HFFc6 (cell line): ENCODE measurements at regions not wholly inside any gene's neighbourhood (a gene's known extent, or its start where the extent isn't known, plus 50 kb on each side); places are given as distances from the start of the nearest gene placed in this dataset.

Source experiments
- DNase-seq: peaks from one replicate; pipeline ENCODE4 v3.0.0-alpha.2; 2018
- H3K27ac Mint-ChIP-seq: 2 replicates; pipeline ENCODE4 v1.8.0; 2020; ENCODE audit warnings: mild to moderate bottlenecking, mixed read lengths
- H3K27me3 Mint-ChIP-seq: 2 replicates; pipeline ENCODE4 v1.8.0; 2021; ENCODE audit warnings: mild to moderate bottlenecking, moderate library complexity, mixed read lengths; ENCODE audit not compliant: insufficient read depth
- H3K36me3 Mint-ChIP-seq: 2 replicates; pipeline ENCODE4 v1.8.0; 2021; ENCODE audit warnings: low read depth, mixed read lengths
- H3K4me1 Mint-ChIP-seq: 2 replicates; pipeline ENCODE4 v1.8.0; 2020; ENCODE audit warnings: low read depth, mixed read lengths
- H3K4me3 Mint-ChIP-seq: 2 replicates; pipeline ENCODE4 v1.8.0; 2020; ENCODE audit warnings: mild to moderate bottlenecking, moderate library complexity, mixed read lengths
- H3K9me3 Mint-ChIP-seq: 2 replicates; pipeline ENCODE4 v1.8.0; 2020; ENCODE audit warnings: mild to moderate bottlenecking, mixed read lengths
- TF ChIP-seq, protein P1 (sequence below): fragments of 200-600 bp; sonication (generic); IDR thresholded peaks from 2 replicates; pipeline ENCODE4 v1.5.0; 2021; ENCODE audit warnings: antibody characterized with exemption, mild to moderate bottlenecking

DNA sequence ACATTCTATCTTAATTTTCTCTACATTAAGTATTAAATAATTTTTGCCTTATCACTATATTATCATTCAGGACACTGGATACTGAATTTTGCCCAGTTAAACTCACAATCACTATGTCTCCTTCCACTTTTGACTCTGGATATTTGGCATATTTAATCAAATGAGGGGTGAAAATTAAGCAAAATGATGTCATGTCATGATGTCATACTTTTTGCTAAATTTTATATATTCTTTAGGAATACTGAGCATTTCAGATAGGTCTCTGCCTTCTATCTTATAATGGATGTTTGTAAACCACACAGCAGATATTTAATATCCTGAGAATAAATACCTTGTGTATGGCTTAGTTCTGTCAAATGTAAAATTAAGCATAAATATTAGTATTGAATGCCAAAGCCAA is 79.5 kb upstream of the HIVEP3 start:
- H3K4me3 Mint-ChIP-seq = no peak overlapping the region
- peaks cover 9% of the 10 kb centered on the region for H3K9me3 Mint-ChIP-seq
- no peak for DNase-seq
- peaks cover 8% of the 10 kb centered on the region; the same call in 1 of the 2 replicates for H3K36me3 Mint-ChIP-seq
- H3K27me3 Mint-ChIP-seq = no peaks in the 10 kb centered on the region
- TF ChIP-seq, protein P1, sequence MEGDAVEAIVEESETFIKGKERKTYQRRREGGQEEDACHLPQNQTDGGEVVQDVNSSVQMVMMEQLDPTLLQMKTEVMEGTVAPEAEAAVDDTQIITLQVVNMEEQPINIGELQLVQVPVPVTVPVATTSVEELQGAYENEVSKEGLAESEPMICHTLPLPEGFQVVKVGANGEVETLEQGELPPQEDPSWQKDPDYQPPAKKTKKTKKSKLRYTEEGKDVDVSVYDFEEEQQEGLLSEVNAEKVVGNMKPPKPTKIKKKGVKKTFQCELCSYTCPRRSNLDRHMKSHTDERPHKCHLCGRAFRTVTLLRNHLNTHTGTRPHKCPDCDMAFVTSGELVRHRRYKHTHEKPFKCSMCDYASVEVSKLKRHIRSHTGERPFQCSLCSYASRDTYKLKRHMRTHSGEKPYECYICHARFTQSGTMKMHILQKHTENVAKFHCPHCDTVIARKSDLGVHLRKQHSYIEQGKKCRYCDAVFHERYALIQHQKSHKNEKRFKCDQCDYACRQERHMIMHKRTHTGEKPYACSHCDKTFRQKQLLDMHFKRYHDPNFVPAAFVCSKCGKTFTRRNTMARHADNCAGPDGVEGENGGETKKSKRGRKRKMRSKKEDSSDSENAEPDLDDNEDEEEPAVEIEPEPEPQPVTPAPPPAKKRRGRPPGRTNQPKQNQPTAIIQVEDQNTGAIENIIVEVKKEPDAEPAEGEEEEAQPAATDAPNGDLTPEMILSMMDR = no peak
- H3K27ac Mint-ChIP-seq = no peak overlapping the region
- H3K4me1 Mint-ChIP-seq = peaks cover 17% of the 10 kb centered on the region

DNA sequence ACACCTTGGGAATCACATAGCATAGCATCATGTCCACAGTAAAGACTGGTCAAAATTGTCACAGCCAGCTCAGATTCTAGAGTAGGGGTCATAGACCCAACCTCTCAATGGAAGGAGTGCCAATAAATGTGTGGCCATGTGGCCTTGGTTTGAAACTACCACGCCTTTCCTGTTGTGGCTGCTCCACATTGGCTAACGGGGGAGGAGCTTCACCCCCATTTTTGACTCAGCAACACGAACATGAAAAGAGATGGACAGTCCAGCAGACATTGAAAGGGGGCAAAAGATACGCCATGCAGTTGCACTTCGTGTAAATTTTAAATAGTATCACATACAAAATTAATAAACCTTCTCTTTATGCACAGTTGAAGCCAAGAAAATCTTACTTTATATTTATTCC is 78.4 kb upstream of the HIVEP3 start:
- no peaks in the 10 kb centered on the region for H3K27me3 Mint-ChIP-seq
- TF ChIP-seq, protein P1 = no peak
- H3K27ac Mint-ChIP-seq = no peak overlapping the region
- no peak overlapping the region for H3K4me3 Mint-ChIP-seq
- peaks cover 8% of the 10 kb centered on the region; the same call in 1 of the 2 replicates for H3K36me3 Mint-ChIP-seq
- peaks cover 9% of the 10 kb centered on the region for H3K9me3 Mint-ChIP-seq
- H3K4me1 Mint-ChIP-seq = peaks cover 17% of the 10 kb centered on the region
- DNase-seq = no peak

DNA sequence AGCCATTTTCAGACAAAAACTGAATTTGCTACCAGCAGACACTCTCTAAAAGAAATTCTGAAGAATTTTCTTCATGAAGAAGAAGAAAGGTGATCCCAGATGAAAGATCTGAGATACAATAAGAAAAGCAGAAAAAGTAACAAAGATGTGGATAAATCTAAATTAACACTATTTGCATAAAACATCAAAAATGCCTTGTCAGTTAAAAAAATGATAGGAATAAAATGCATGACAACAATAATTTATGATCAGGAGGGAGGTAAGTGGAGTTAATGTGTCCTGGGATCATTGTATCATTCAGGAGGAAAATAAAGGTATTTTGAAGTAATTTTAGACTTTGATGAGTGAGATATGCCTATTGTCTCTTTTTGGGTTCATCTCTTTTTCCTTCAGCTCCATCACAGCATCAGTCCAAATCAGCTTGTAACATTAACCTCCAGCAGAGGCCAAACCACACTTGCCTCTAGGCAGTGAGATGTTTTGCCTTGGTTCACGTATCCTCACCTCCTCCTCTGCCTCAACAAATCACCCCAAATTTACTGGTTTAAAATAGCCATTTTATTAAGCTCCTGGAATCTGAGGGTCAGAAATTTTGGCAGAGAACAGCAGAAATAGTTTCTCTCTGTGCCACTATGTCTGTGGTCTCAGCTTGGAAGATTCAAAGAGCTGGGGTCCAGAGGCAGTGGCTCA is 76.9 kb upstream of the HIVEP3 start:
- Mint-ChIP-seq H3K9me3 (peaks cover 9% of the 10 kb centered on the region), H3K4me1 (peaks cover 17% of the 10 kb centered on the region), H3K27ac (no peak overlapping the region), H3K4me3 (no peak overlapping the region; the same call in 1 of the 2 replicates), H3K36me3 (peaks cover 8% of the 10 kb centered on the region; the same call in 1 of the 2 replicates), H3K27me3 (no peaks in the 10 kb centered on the region)
- no peak for DNase-seq
- TF ChIP-seq, protein P1 = no peak

DNA sequence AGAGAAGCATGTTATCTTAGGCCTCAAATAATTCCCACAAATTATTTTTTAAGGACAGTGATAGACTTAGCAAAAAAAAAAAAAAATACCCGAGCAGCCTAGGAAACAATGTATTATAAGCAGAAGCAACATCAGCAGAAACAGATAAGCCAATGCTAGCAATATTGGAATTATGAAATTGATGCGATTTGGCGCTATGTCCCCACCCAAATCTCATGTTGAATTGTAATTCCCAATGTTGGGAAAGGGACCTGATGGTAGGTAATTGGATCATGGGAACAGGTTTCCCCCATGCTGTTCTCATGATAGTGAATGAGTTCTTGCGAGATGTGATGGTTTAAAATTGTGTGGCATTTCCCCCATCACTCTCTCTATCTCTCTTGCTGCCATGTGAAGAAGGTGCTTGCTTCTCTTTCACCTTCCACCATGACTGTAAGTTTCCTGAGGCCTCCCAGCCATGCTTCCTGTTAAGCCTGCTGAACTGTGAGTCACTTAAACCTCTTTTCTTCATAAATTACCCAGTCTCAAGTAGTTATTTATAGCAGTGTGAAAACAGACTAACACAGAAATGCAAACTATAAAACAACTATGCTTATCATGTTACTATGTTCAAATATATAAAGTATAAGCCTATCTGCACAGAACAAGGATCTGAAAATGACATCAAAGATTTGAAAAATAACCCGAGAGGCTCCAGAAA is 75.6 kb upstream of the HIVEP3 start:
- Mint-ChIP-seq H3K4me3 (no peak overlapping the region), H3K27me3 (no peaks in the 10 kb centered on the region), H3K27ac (no peak overlapping the region), H3K9me3 (peaks cover 9% of the 10 kb centered on the region), H3K36me3 (peaks cover 8% of the 10 kb centered on the region; the same call in 1 of the 2 replicates), H3K4me1 (peaks cover 17% of the 10 kb centered on the region)
- DNase-seq = no peak
- TF ChIP-seq, protein P1 = no peak

DNA sequence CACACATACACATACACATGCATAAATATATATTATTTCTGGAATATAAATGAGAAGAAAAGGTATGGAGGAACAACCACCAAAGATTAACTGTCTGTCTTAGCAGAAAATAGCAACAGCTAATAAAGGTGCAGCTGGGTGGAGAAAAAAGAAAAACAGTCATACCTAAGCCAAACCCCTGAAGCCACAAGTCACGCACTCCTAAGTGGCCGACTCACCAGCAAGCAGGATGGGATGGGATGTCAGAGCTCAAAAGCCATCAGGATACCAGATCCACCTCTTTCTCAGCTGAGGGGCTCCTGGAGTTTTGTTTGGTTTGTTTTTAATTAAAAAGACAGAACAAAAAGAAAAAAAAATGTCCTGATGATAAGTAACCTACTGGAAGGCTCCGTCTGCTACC is 64.7 kb upstream of the HIVEP3 start:
- H3K36me3 Mint-ChIP-seq = no peaks in the 10 kb centered on the region
- no peak overlapping the region for H3K27ac Mint-ChIP-seq
- no peak overlapping the region for H3K4me3 Mint-ChIP-seq
- no peaks in the 10 kb centered on the region for H3K9me3 Mint-ChIP-seq
- no peak for DNase-seq
- TF ChIP-seq, protein P1 = no peak
- peaks cover 3% of the 10 kb centered on the region for H3K27me3 Mint-ChIP-seq
- H3K4me1 Mint-ChIP-seq = peaks cover 22% of the 10 kb centered on the region
